Colon (tissue), 2 donors: ENCODE measurements at regions not wholly inside any gene's neighbourhood (a gene's known extent, or its start where the extent isn't known, plus 50 kb on each side); places are given as distances from the start of the nearest gene placed in this dataset.

ENCODE experiments used
- FAIRE-seq: peaks from 2 replicates; lab custom pipeline; 2012; peaks lifted over from hg19 to GRCh38; lab: Jason Lieb, UNC
- donor health status: control.
- donor health status: control.

- FAIRE-seq = no peak
These were observed 430.3 kb upstream of the TPM1 start for GRCh38 chr15:62612183-62612733.

- FAIRE-seq = no peak
These were observed 429.8 kb upstream of the TPM1 start for GRCh38 chr15:62612771-62613170.

GRCh38 chr15:62616746-62617145 lies 425.8 kb upstream of the TPM1 start:
- no peak for FAIRE-seq

GRCh38 chr15:62617741-62618140 lies 424.8 kb upstream of the TPM1 start:
- FAIRE-seq = no peak

GRCh38 chr15:62618432-62618831 lies 424.1 kb upstream of the TPM1 start:
- no peak for FAIRE-seq

- no peak for FAIRE-seq
These were observed 423.6 kb upstream of the TPM1 start for GRCh38 chr15:62618846-62619504.

- no peak for FAIRE-seq
These were observed 423.0 kb upstream of the TPM1 start for GRCh38 chr15:62619526-62619925.

- no peak for FAIRE-seq
These were observed 419.8 kb upstream of the TPM1 start for GRCh38 chr15:62622775-62623174.

- FAIRE-seq = no peak
These were observed 417.8 kb upstream of the TPM1 start for GRCh38 chr15:62624547-62625378.

- FAIRE-seq = no peak
These were observed 417.0 kb upstream of the TPM1 start for GRCh38 chr15:62625429-62626033.

GRCh38 chr15:62626903-62627302 lies 415.6 kb upstream of the TPM1 start:
- FAIRE-seq = no peak

GRCh38 chr15:62631076-62631724 lies 411.3 kb upstream of the TPM1 start:
- no peak for FAIRE-seq

GRCh38 chr15:62636823-62637573 lies 405.5 kb upstream of the TPM1 start:
- no peak for FAIRE-seq

GRCh38 chr15:62637574-62637897 lies 405.0 kb upstream of the TPM1 start:
- FAIRE-seq = no peak

GRCh38 chr15:62637950-62638619 lies 404.5 kb upstream of the TPM1 start:
- no peak for FAIRE-seq

- no peak for FAIRE-seq
These were observed 403.1 kb upstream of the TPM1 start for GRCh38 chr15:62639432-62639831.

GRCh38 chr15:62639906-62640605 lies 402.5 kb upstream of the TPM1 start:
- FAIRE-seq = no peak

- no peak for FAIRE-seq
These were observed 400.7 kb upstream of the TPM1 start for GRCh38 chr15:62641825-62642224.

GRCh38 chr15:62643572-62643971 lies 399.0 kb upstream of the TPM1 start:
- FAIRE-seq = no peak

GRCh38 chr15:62644216-62644888 lies 398.2 kb upstream of the TPM1 start:
- FAIRE-seq = no peak
